Coronary artery (tissue), 2 donors: ENCODE measurements at regions not wholly inside any gene's neighbourhood (a gene's known extent, or its start where the extent isn't known, plus 50 kb on each side); places are given as distances from the start of the nearest gene placed in this dataset.

Experiments used
- DNase-seq: peaks from one replicate; pipeline ENCODE4 v3.0.0-alpha.2; 2017; ENCODE audit warnings: low spot score
- H3K27ac ChIP-seq, 2 donors: fragments of 200-600 bp; sonication (generic); one replicate each; pipeline ENCODE4 v1.5.1; 2016 to 2019
- H3K4me3 ChIP-seq: fragments of 200-600 bp; sonication (generic); 2 replicates; pipeline ENCODE4 v1.5.1; 2016; ENCODE audit warnings: mild to moderate bottlenecking, moderate library complexity
- TF ChIP-seq, protein P1 (sequence below): fragments of 200-600 bp; sonication (generic); IDR thresholded peaks from one replicate; pipeline ENCODE4 v1.5.1; 2019; ENCODE audit warnings: antibody characterized with exemption

GRCh38 chr17:11082559-11082958 lies 158.5 kb upstream of the SHISA6 start:
- no peak for DNase-seq
- no peak overlapping the region for H3K27ac ChIP-seq
- H3K4me3 ChIP-seq: no peak overlapping the region
- TF ChIP-seq, protein P1, sequence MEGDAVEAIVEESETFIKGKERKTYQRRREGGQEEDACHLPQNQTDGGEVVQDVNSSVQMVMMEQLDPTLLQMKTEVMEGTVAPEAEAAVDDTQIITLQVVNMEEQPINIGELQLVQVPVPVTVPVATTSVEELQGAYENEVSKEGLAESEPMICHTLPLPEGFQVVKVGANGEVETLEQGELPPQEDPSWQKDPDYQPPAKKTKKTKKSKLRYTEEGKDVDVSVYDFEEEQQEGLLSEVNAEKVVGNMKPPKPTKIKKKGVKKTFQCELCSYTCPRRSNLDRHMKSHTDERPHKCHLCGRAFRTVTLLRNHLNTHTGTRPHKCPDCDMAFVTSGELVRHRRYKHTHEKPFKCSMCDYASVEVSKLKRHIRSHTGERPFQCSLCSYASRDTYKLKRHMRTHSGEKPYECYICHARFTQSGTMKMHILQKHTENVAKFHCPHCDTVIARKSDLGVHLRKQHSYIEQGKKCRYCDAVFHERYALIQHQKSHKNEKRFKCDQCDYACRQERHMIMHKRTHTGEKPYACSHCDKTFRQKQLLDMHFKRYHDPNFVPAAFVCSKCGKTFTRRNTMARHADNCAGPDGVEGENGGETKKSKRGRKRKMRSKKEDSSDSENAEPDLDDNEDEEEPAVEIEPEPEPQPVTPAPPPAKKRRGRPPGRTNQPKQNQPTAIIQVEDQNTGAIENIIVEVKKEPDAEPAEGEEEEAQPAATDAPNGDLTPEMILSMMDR: no peak

GRCh38 chr17:11081342-11081741 lies 159.7 kb upstream of the SHISA6 start:
- no peak for DNase-seq
- no peak overlapping the region for H3K4me3 ChIP-seq
- TF ChIP-seq, protein P1: no peak
- H3K27ac ChIP-seq: no peak overlapping the region

GRCh38 chr17:11077673-11078072 lies 163.3 kb upstream of the SHISA6 start:
- no peak for DNase-seq
- Histone ChIP-seq H3K27ac (no peak overlapping the region), H3K4me3 (no peak overlapping the region)
- TF ChIP-seq, protein P1: no peak

- Histone ChIP-seq H3K27ac (no peak overlapping the region), H3K4me3 (no peak overlapping the region)
- no peak for DNase-seq
- TF ChIP-seq, protein P1: no peak
Observed at GRCh38 chr17:11074451-11074850, 166.6 kb upstream of the SHISA6 start.

GRCh38 chr17:11056926-11057325 lies 184.1 kb upstream of the SHISA6 start:
- TF ChIP-seq, protein P1: no peak
- Histone ChIP-seq H3K4me3 (no peak overlapping the region), H3K27ac (no peak overlapping the region)
- no peak for DNase-seq

DNA sequence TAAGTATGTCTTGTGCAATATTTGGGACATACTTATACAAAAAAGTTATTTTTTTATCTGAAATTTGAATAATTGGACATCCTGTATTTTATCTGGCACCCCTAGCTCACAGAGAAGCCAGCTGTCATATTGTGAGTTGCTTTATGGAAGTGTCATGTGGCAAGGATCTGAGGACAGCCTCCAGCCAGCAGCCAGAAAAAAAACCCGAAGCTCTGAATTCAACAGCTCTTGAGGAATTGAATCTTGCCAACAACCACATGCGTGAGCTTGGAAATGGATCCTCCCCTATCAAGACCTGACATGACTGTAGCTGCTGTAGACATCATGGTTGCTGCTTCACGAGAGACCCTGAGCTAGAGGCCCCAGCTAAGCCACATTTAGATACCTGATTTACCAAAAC lies 187.2 kb upstream of the SHISA6 start:
- TF ChIP-seq, protein P1: no peak
- no peak overlapping the region for H3K4me3 ChIP-seq
- H3K27ac ChIP-seq: no peak overlapping the region
- DNase-seq: no peak

GRCh38 chr17:11049539-11049938 lies 191.5 kb upstream of the SHISA6 start:
- TF ChIP-seq, protein P1: no peak
- no peak for DNase-seq
- H3K27ac ChIP-seq: no peak overlapping the region
- H3K4me3 ChIP-seq: no peak overlapping the region
